HG02678 (cell line): ENCODE measurements at regions not wholly inside any gene's neighbourhood (a gene's known extent, or its start where the extent isn't known, plus 50 kb on each side); places are given as distances from the start of the nearest gene placed in this dataset.
"Not testable (repeated sequence)": the region's sequence is repeated elsewhere in the genome, so short reads cannot be mapped to it uniquely, and the experiment has no call there.

ENCODE experiments used
- ATAC-seq: cut with Tn5 transposase; IDR thresholded peaks from one replicate; pipeline ENCODE4 v1.9.1; 2021; ENCODE audit warnings: mild to moderate bottlenecking, moderate library complexity; ENCODE audit not compliant: unreplicated experiment

DNA sequence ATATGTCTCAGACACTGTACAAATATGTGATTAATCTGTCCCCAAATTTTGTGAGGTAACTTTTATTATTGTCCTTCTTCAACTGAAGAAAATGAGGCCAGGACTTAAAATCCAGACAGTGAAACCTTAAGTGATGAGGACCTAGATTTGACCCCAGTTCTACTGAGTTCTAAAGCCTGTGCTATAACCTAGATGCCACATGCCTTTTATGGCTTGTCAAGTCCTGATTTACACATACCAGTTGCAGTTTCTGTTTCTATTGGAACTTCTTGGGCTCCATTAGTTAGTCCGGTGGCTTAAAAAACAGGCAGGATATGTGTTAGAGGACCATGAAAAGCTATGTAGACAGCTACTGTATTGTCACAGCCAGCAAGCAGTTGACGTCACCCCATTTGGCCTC is 436.5 kb upstream of the KLHL1 start:
- no peak for ATAC-seq

DNA sequence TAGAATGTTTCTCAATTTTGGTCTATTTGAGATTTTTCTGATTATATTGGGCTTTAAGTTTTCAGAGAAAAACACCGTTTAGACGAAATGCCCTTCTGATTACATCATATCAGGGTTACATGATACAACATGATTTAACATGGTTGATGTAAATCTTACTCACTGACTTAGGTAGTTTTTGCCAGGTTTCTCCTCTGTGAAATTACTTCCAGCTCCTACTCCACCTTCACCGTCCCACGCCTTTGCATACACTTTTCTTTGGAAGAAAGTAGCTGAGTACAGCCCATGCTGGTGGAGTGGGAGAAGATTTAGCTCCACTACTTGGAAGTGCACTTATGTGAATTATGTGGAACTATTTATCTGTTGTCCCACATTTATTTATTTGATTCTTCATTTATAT is 433.2 kb upstream of the KLHL1 start:
- no peak for ATAC-seq

DNA sequence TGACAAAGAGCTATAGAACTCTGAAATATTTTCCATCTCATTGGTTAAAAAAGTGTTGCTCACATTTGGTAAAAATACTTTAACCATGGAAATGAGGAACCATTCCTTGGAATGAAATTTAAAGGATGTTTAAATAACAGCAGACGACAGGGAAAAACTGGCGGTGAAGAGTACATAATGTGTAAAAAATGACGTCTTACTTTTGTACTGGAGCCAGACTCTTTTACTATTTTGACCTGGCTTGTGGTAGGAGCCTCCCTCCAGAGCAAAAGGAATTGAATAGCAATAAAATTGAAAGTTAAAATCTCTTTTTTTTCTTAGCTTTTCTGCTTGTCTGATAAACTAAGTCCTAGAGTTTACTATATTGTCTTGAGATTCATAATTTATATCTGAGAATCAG is 426.2 kb upstream of the KLHL1 start:
- ATAC-seq, result no peak

DNA sequence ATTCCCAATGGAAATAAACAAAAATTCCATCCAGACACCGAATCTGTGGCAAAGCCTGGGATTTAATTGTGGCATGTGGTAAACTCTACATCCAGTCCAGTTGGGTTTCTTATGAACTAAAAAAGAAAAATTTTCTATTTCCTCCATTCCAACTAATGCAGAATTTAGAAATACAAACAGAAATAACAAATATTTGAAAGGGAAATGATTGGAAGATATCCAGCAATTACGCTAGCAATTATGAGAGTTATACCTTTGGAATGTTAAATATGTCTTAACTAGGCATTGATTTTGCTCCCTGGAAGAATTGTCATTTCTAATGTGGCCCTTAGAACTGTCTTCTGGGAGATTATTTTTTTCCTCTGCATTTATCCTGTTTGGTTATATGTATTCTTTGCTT is 421.4 kb upstream of the KLHL1 start:
- no peak for ATAC-seq

- ATAC-seq, result no peak
Observed at GRCh38 chr13:70527599-70527998, 419.3 kb upstream of the KLHL1 start.

- ATAC-seq, result no peak
Observed at GRCh38 chr13:70523622-70524021, 415.4 kb upstream of the KLHL1 start.

DNA sequence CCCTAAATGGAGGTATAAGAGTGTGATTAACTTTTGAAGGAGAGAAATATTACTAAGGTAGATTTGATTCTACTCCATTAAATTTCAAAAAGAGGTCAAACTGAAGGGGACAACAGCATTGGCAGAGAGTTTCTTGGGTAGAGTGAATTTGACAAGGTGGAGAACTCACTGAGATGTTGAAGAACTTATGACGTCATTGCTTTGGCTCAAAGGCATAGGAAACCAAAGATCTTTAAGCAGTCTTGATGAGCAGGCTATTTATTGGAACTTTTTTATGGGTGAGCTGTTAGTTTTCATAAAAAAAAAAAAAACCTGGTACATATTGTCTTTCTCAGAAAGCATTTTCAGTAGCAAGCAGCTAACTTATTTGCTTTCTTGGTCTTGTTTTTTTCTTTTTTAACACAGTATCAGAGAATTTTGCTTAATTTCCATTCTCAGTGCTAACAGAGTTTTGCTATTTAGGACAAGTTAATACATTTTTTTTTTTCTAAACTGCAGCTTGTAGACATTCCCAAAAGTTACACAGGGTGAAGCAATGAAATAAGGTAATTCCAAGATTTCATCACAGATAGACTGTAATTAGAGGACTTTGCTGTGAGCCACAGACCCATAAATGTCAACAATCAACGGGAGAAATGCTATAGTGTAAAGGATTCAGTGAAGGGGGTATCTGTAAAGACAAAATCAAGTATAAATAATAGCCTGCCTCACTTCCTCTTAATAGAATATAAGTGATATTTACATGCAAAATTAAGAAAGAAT is 412.2 kb upstream of the KLHL1 start:
- no peak for ATAC-seq

- no peak for ATAC-seq
Observed at GRCh38 chr13:70518081-70518480, 409.8 kb upstream of the KLHL1 start.

DNA sequence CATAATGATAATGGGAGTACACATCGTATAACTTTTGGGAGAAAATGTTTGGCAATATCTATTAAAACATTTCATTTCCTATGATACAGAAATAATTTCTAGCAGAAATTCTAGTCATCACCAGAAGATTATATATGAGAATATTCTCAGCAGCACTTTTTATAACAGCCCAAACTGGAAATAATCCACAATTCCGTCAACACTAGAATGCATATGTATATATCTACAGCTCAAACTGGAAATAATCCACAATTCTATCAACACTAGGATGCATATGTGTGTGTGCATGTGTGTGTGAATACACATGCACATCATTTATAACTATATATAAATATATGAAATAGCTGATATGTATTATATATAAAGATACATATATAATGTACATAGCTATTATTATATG is 408.0 kb upstream of the KLHL1 start:
- no peak for ATAC-seq

- not testable (repeated sequence) for ATAC-seq
Observed at GRCh38 chr13:70511861-70512417, 403.7 kb upstream of the KLHL1 start.

- ATAC-seq, result no peak
Observed at GRCh38 chr13:70505809-70506208, 397.6 kb upstream of the KLHL1 start.

- no peak for ATAC-seq
Observed at GRCh38 chr13:70502944-70503343, 394.7 kb upstream of the KLHL1 start.

DNA sequence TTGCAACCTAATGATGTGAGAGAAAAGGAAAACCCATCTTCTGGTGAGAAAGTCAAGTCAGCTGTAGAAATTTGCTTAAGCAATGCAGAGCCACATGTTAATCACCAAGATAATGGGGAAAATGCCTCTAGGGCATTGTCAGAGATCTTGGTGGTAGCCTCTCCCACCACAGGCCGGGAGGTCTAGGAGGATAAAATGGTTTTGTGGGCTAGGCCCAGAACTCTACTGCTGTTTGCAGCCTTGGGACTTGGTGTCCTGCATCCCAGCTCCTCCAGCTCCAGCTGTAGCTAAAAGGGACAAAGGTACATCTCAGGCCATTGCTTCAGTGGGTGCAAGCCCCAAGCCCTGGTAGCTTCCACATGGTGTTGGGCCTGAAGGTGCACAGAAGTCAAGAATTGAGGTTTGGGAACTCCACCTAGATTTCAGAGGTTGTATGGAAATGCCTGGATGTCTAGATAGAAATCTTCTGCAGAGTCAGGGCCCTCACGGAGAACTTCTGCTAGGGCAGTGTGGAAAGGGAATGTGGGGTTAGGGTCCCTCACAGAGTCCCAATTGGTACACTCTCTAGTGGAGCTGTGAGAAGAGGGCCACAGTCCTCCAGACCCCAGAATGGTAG is 382.2 kb upstream of the KLHL1 start:
- ATAC-seq, result no peak

- ATAC-seq, result no peak
Observed at GRCh38 chr13:70484931-70485330, 376.7 kb upstream of the KLHL1 start.

DNA sequence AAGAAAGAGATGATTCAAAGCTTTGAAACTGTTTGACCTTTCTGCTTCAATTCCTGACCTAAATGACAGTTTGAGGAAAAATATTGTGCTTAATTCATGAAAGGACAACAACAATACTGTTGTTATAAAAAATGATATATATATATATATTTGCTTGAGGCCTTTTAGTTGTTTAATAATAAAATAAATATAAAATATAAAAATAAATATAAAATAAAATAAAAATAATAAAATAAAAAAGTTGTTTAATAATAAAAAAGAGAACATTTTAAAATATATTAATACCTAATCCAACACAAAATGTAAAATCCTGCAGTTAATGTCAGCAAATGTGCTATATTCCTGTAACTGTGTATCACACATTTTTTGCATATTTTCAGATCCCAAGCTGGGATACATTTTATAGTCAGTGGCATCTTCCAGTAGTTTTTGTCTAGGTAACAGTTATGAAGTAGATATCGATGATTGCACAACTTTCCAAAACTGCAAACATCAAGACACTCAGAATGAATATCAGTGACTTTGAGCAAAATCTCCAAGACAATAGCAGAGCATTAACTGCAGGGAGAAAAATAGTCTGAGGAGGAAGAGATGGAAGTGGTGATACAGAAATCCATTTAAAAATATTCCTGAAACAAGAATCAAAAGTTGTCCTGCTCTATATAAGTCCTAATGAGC is 375.5 kb upstream of the KLHL1 start:
- ATAC-seq, result no peak

GRCh38 chr13:70473907-70474306 is 365.7 kb upstream of the KLHL1 start:
- ATAC-seq, result no peak

DNA sequence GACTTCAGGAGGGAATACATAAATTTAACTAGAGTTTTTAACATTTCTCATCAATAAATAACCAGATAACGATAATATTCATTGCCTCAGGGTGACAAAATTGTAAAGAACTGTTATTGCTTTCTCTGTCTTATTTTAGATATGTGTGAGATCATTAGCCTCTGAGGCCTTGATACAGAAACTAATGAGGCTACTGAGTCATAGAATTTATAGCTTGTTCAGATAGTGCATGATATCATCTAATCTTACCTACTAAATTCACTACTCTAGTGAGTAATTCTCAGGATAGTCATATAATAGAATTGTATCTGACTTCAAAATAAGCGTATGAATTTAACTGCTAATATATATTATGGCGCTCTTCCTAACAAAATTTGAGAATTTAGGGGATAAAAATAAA is 360.8 kb upstream of the KLHL1 start:
- ATAC-seq, result no peak

DNA sequence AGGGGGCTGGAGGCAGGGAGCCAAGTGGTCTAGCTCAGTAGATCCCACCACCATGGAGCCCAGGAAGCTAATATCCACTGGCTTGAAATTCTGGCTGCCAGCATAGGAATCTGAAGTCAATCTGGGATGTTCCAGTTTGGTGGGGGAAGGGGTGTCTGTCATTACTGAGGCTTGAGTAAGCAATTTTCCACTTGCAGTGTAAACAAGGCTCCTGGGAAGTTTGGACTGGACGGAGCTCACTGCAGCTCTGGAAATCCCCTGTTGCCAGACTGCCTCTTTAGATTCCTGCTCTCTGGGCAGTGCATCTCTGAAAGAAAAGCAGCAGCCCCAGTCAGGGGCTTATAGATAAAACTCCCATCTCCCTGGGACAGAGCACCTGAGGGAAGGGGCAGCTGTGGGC is 349.2 kb upstream of the KLHL1 start:
- no peak for ATAC-seq

DNA sequence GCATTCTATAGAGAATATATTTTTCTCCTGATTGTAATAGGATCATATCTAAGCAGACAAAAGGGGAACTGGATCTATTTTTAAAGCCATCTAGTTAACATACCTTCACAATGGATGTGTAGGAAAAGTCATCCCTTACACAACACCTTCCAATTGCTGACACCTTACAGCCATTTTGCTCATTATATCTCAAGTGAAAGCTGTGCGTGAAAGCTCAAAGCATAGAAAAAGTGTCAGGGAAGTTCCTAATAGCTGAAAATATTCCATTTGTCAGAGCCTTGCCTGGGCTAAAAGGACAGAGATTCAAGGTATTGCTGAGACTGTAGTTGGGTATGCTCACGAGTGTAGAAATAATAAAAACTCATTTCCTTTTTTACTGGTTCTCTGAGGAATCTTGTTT is 340.6 kb upstream of the KLHL1 start:
- no peak for ATAC-seq

- no peak for ATAC-seq
Observed at GRCh38 chr13:70432276-70432805, 324.1 kb upstream of the KLHL1 start.

- ATAC-seq, result no peak
Observed at GRCh38 chr13:70430256-70430655, 322.0 kb upstream of the KLHL1 start.

- no peak for ATAC-seq
Observed at GRCh38 chr13:70424928-70425327, 316.7 kb upstream of the KLHL1 start.
